ENCODE measurements at regions not wholly inside any gene's neighbourhood (a gene's known extent, or its start where the extent isn't known, plus 50 kb on each side); places are given as distances from the start of the nearest gene placed in this dataset.
"Not testable (repeated sequence)": the region's sequence is repeated elsewhere in the genome, so short reads cannot be mapped to it uniquely, and the experiment has no call there.

DNA sequence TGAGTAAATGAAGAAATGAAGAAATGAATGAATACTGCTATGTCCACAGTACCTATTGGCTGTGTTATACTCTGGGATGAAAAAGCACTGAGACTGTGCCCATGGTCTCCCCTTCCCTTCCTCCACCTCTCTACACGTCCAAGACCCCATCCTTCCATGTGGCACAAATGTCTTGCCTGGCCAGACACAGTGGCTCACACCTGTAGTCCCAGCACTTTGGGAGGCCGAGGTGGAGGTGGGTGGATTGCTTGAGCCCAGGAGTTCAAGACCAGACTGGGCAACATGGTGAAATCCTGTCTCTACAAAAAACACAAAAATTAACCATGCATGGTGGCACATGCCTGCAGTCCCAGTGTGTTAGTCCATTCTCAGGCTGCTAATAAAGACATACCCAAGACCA lies 200.1 kb downstream of the FAM43A start:
- H3K4me1 ChIP-seq (replicated peaks; ENCODE audit: insufficient read depth), result 0 out of 2 replicates have a peak, but pooled peaks cover 10% of the 10 kb centered on the region
- POLR2A ChIA-PET (ENCODE audit: unreplicated experiment), result no interaction called here
- H3K9me2 ChIP-seq (ENCODE audit: insufficient read depth), result no peaks in the 10 kb centered on the region

DNA sequence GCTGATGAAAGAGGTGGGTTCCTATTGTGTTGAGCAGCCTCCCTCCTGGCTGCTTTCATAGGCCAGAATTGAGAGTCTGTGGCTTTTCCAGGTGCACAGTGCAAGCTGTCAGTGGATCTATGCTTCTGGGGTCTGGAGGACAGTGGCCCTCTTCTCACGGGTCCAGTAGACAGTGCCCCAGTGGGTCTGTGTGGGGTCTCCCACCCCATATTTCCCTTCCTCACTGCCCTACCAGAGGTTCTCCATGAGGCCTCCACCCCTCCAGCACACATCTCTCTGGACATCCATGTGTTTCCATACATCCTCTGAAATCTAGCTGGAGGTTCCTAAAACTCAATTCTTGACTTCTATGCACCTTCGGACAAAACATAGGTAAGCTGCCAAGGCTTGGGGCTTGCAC lies 201.2 kb downstream of the FAM43A start:
- no peak for DNase-seq
- no peaks in the 10 kb centered on the region for H3K36me3 ChIP-seq (ENCODE audit: low read depth)
- no peak overlapping the region for H3K4me2 ChIP-seq
- POLR2A ChIA-PET (ENCODE audit: unreplicated experiment), result no interaction called here
- H3K79me2 ChIP-seq (ENCODE audit: low read depth), result no peaks in the 10 kb centered on the region
- no peaks in the 10 kb centered on the region for H3K9me2 ChIP-seq (ENCODE audit: insufficient read depth)
- CTCF ChIA-PET, result no interaction called here
- H3K4me1 ChIP-seq (replicated peaks; ENCODE audit: insufficient read depth), result 0 out of 2 replicates have a peak, but pooled peaks cover 10% of the 10 kb centered on the region
- intact Hi-C loops (cut with micrococcal nuclease; ENCODE audit: unreplicated experiment), result no loop called here
- BruUV-seq (replicated peaks), result no TSS peak
- TF ChIP-seq, protein P1, sequence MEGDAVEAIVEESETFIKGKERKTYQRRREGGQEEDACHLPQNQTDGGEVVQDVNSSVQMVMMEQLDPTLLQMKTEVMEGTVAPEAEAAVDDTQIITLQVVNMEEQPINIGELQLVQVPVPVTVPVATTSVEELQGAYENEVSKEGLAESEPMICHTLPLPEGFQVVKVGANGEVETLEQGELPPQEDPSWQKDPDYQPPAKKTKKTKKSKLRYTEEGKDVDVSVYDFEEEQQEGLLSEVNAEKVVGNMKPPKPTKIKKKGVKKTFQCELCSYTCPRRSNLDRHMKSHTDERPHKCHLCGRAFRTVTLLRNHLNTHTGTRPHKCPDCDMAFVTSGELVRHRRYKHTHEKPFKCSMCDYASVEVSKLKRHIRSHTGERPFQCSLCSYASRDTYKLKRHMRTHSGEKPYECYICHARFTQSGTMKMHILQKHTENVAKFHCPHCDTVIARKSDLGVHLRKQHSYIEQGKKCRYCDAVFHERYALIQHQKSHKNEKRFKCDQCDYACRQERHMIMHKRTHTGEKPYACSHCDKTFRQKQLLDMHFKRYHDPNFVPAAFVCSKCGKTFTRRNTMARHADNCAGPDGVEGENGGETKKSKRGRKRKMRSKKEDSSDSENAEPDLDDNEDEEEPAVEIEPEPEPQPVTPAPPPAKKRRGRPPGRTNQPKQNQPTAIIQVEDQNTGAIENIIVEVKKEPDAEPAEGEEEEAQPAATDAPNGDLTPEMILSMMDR (conservative IDR thresholded peaks at IDR 0.05), result no peak
- TF ChIP-seq EZH2 (IDR thresholded peaks at IDR 0.05; ENCODE audit: low read depth), result no peak
- peaks cover 16% of the 10 kb centered on the region for H3K9me3 ChIP-seq (ENCODE audit: insufficient read depth, low read depth)
- no peak overlapping the region for H3K4me3 ChIP-seq
- H3F3A ChIP-seq (ENCODE audit: insufficient read depth, low read depth), result no peaks in the 10 kb centered on the region
- no peak overlapping the region for H3K27ac ChIP-seq
- H3K27me3 ChIP-seq (ENCODE audit: insufficient read depth, low read depth), result no peaks in the 10 kb centered on the region
- no peak overlapping the region for H2AFZ ChIP-seq
- no peaks in the 10 kb centered on the region for H4K20me1 ChIP-seq (ENCODE audit: insufficient read depth)

More for the DNA sequence above, 200.1 kb downstream of the FAM43A start:
- Histone ChIP-seq H2AFZ (no peak overlapping the region), H3K27me3 (ENCODE audit: insufficient read depth, low read depth) (no peaks in the 10 kb centered on the region), H3K79me2 (ENCODE audit: low read depth) (no peaks in the 10 kb centered on the region), H3K36me3 (ENCODE audit: low read depth) (no peaks in the 10 kb centered on the region), H3K4me3 (no peak overlapping the region), H3F3A (ENCODE audit: insufficient read depth, low read depth) (no peaks in the 10 kb centered on the region), H3K4me2 (no peak overlapping the region), H3K9me3 (ENCODE audit: insufficient read depth, low read depth) (peaks cover 16% of the 10 kb centered on the region), H3K27ac (no peak overlapping the region), H4K20me1 (ENCODE audit: insufficient read depth) (no peaks in the 10 kb centered on the region)
- CTCF ChIA-PET, result no interaction called here
- TF ChIP-seq, protein P1 (conservative IDR thresholded peaks at IDR 0.05), result no peak
- TF ChIP-seq EZH2 (IDR thresholded peaks at IDR 0.05; ENCODE audit: low read depth), result no peak
- intact Hi-C loops (cut with micrococcal nuclease; ENCODE audit: unreplicated experiment), result no loop called here
- DNase-seq, result no peak
- no TSS peak for BruUV-seq (replicated peaks)

DNA sequence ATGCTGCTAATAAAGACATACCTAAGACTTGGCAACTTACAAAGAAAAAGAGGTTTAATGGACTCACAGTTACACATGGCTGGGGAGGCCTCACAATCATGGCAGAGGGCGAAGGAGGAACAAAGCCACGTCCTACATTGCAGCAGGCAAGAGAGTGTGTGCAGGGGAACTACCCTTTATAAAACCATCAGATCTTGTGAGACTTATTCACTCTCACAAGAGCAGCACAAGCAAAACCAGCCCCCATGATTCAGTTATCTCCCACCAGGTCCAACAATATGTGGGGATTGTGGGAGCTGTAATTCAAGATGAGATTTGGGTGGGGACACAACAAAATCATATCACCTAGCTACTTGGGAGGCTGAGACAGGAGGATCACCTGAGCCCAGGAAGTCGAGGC lies 202.4 kb downstream of the FAM43A start:
- H3K4me3 ChIP-seq; intact Hi-C loops (cut with micrococcal nuclease; ENCODE audit: unreplicated experiment); H2AFZ ChIP-seq; H3K27me3 ChIP-seq (ENCODE audit: insufficient read depth, low read depth); CTCF ChIA-PET; H3K4me2 ChIP-seq; H3F3A ChIP-seq (ENCODE audit: insufficient read depth, low read depth); BruUV-seq (replicated peaks); DNase-seq; H4K20me1 ChIP-seq (ENCODE audit: insufficient read depth); H3K9me2 ChIP-seq (ENCODE audit: insufficient read depth); H3K36me3 ChIP-seq (ENCODE audit: low read depth); H3K79me2 ChIP-seq (ENCODE audit: low read depth); H3K27ac ChIP-seq; POLR2A ChIA-PET (ENCODE audit: unreplicated experiment): not testable (repeated sequence)
- peaks cover 16% of the 10 kb centered on the region for H3K9me3 ChIP-seq (ENCODE audit: insufficient read depth, low read depth)
- H3K4me1 ChIP-seq (replicated peaks; ENCODE audit: insufficient read depth), result 0 out of 2 replicates have a peak, but pooled peaks cover 10% of the 10 kb centered on the region

DNA sequence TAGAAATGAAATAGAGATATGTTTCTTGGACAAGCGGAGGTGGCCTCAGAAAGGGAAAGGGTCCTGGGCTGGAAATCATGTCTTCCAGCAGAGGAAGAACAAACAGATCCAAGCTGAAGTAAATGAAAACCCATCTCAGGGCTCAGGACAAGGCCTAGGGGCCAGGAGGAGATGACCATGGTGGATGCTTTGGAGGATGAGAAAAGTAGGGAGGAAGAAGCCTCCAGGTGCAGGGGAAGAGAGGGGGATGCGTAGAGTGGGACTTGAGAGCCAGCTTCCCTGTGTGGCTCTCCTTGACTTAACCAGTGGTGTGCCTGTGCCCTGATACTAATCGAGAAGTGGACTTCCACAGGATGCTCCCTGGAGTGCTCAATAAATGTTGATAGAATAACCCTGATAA lies 203.2 kb downstream of the FAM43A start:
- H4K20me1 ChIP-seq (ENCODE audit: insufficient read depth), result no peaks in the 10 kb centered on the region
- H3K27me3 ChIP-seq (ENCODE audit: insufficient read depth, low read depth), result no peaks in the 10 kb centered on the region
- no peak for TF ChIP-seq EZH2 (IDR thresholded peaks at IDR 0.05; ENCODE audit: low read depth)
- TF ChIP-seq, protein P1 (conservative IDR thresholded peaks at IDR 0.05), result no peak
- H3K27ac ChIP-seq, result no peak overlapping the region
- ChIA-PET POLR2A (ENCODE audit: unreplicated experiment) (no interaction called here), CTCF (no interaction called here)
- H3K9me2 ChIP-seq (ENCODE audit: insufficient read depth), result no peaks in the 10 kb centered on the region
- BruUV-seq (replicated peaks), result no TSS peak
- H3K4me1 ChIP-seq (replicated peaks; ENCODE audit: insufficient read depth), result 0 out of 2 replicates have a peak, but pooled peaks cover 10% of the 10 kb centered on the region
- no peak for DNase-seq
- intact Hi-C loops (cut with micrococcal nuclease; ENCODE audit: unreplicated experiment), result no loop called here
- H3K9me3 ChIP-seq (ENCODE audit: insufficient read depth, low read depth), result peaks cover 8% of the 10 kb centered on the region; the same call in 1 of the 2 replicates
- H3K79me2 ChIP-seq (ENCODE audit: low read depth), result no peaks in the 10 kb centered on the region
- no peak overlapping the region for H3K4me3 ChIP-seq
- H2AFZ ChIP-seq, result no peak overlapping the region
- no peaks in the 10 kb centered on the region for H3K36me3 ChIP-seq (ENCODE audit: low read depth)
- no peaks in the 10 kb centered on the region for H3F3A ChIP-seq (ENCODE audit: insufficient read depth, low read depth)
- H3K4me2 ChIP-seq, result no peak overlapping the region
